22Rv1 (cell line): ENCODE measurements at regions not wholly inside any gene's neighbourhood (a gene's known extent, or its start where the extent isn't known, plus 50 kb on each side); places are given as distances from the start of the nearest gene placed in this dataset.

Experiments
- CTCF ChIP-seq: fragments of 450-650 bp; IDR thresholded peaks from 2 replicates; pipeline ENCODE4 v1.5.1; 2017; ENCODE audit warnings: mild to moderate bottlenecking
- ZFX ChIP-seq: fragments of 450-650 bp; IDR thresholded peaks from 2 replicates; pipeline ENCODE4 v1.6.1; 2017; ENCODE audit warnings: antibody characterized with exemption, borderline replicate concordance

- TF ChIP-seq CTCF (no peak), ZFX (no peak)
Measured at GRCh38 chr18:39399662-39400061, 1834.1 kb upstream of the CELF4 start.
